HUES6 (cell line): ENCODE measurements at regions not wholly inside any gene's neighbourhood (a gene's known extent, or its start where the extent isn't known, plus 50 kb on each side); places are given as distances from the start of the nearest gene placed in this dataset.
"Not testable (repeated sequence)": the region's sequence is repeated elsewhere in the genome, so short reads cannot be mapped to it uniquely, and the experiment has no call there.

Experiments used
- H3K27ac ChIP-seq: 2 replicates; pipeline ENCODE4 v1.7.0; 2013; ENCODE audit warnings: low read depth, mild to moderate bottlenecking, low read length, inconsistent platforms
- H3K27me3 ChIP-seq: 2 replicates; pipeline ENCODE4 v1.6.1; 2013; ENCODE audit warnings: low read length; ENCODE audit not compliant: control insufficient read depth, insufficient read depth
- H3K36me3 ChIP-seq: 2 replicates; pipeline ENCODE4 v1.6.1; 2013; ENCODE audit warnings: low read length; ENCODE audit not compliant: control insufficient read depth, insufficient read depth
- H3K4me1 ChIP-seq: 2 replicates; pipeline ENCODE4 v1.6.1; 2013; ENCODE audit warnings: low read length; ENCODE audit not compliant: control insufficient read depth, insufficient read depth
- H3K4me3 ChIP-seq: 2 replicates; pipeline ENCODE4 v1.5.1; 2013; ENCODE audit warnings: low read depth, low read length
- H3K9ac ChIP-seq: one replicate; pipeline ENCODE4 v1.6.1; 2013; ENCODE audit warnings: mild to moderate bottlenecking, low read length
- H3K9me3 ChIP-seq: 2 replicates; pipeline ENCODE4 v1.6.1; 2013; ENCODE audit warnings: low read depth, low read length; ENCODE audit not compliant: control insufficient read depth, insufficient read depth

GRCh38 chr5:159514229-159514810 lies 184.0 kb upstream of the IL12B start:
- Histone ChIP-seq H3K36me3 (no peaks in the 10 kb centered on the region), H3K27me3 (no peaks in the 10 kb centered on the region), H3K4me1 (peaks cover 9% of the 10 kb centered on the region; the same call in 1 of the 2 replicates), H3K9ac (no peak overlapping the region), H3K9me3 (no peaks in the 10 kb centered on the region), H3K27ac (no peak overlapping the region), H3K4me3 (no peak overlapping the region)

DNA sequence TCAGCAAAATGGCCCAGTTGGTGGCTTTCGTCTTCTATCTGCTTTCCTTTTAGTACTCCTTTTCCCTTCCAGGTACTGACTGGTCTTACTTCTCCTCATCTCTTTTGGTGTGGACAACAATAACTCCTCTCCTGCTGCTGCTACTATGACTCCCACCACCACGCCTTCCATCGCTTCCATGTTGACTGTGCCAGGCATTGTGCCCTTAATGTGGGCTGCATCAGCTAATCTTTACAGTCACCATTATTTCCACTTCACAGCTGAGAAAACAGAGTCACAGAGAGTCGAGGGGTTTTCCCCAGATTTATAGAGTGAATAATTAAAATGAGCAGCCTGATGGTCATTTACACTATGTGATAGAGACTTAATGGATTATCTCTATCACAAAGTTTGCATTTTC lies 184.9 kb upstream of the IL12B start:
- no peaks in the 10 kb centered on the region for H3K27me3 ChIP-seq
- H3K9me3 ChIP-seq: no peaks in the 10 kb centered on the region
- H3K27ac ChIP-seq: no peak overlapping the region
- no peaks in the 10 kb centered on the region for H3K36me3 ChIP-seq
- H3K9ac ChIP-seq: no peak overlapping the region
- H3K4me1 ChIP-seq: peaks cover 4% of the 10 kb centered on the region; the same call in 1 of the 2 replicates
- H3K4me3 ChIP-seq: no peak overlapping the region

DNA sequence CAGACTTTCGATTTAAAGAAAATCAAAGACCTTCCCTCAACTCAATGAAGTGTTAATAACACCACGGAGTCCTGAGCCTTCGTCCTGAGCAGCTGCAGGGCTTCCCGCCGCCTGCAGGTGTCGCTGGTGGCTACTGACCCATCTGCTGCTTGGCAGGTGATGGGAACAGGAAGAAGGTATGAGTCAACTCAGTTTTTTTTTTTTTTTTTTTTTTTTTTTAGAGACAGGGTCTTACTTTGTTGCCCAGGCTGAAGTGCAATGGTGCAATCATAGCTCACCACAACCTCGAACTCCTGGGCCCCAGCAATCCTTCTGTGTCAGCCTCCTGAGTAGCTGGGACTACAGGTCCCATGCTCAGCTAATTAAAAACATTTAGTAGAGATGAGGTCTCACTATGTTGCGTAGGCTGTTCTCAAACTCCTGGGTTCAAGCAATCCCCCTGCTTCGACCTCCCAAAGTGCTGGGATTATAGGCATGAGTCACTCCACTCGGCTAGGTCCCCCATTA lies 185.7 kb upstream of the IL12B start:
- H3K9ac ChIP-seq: no peak overlapping the region
- H3K9me3 ChIP-seq: no peaks in the 10 kb centered on the region
- no peak overlapping the region for H3K27ac ChIP-seq
- no peaks in the 10 kb centered on the region for H3K27me3 ChIP-seq
- no peak overlapping the region for H3K4me3 ChIP-seq
- no peaks in the 10 kb centered on the region for H3K36me3 ChIP-seq
- H3K4me1 ChIP-seq: no peaks in the 10 kb centered on the region

DNA sequence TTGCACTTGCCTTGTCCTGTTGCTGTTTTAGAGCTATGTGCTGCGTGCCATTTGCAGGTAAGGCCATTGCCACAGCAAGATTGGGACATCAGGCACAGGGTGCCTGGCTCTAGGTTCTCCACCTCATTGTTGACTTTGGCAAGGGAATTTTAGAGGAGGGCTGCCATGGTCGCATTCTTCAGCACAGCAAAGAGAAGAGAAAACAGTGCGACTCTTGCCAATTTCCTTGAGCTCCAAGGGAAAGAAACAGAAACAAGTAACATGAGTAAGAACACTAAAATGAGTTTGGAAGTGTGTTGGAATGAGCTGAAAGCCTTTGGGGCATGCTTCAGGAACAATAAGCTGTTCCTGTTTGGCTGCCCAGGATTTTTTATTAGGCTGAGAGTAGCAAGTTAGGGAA lies 188.1 kb upstream of the IL12B start:
- Histone ChIP-seq H3K27me3 (no peaks in the 10 kb centered on the region), H3K9ac (no peak overlapping the region), H3K36me3 (no peaks in the 10 kb centered on the region), H3K9me3 (no peaks in the 10 kb centered on the region), H3K27ac (no peak overlapping the region), H3K4me3 (no peak overlapping the region), H3K4me1 (no peaks in the 10 kb centered on the region)

DNA sequence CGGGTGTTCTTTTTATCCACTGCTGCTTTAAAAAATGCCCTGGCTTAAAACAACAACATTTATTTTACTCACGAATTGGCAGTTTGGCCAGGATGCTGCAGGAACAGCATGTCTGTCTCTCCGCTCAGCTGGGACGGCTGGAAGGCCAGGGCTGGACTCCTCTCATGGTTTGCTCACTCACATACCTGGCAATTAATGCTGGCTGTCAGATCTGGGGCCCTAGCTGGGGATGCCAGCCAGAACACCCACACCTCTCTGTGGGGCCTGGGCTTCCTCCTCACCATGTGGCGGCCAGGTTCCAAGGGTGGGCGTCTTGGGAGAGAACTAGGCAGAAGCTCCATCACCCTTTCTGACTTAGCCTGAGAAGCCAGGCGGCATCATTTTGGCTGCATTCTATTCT lies 189.1 kb upstream of the IL12B start:
- Histone ChIP-seq H3K9me3 (no peaks in the 10 kb centered on the region), H3K9ac (no peak overlapping the region), H3K27ac (no peak overlapping the region), H3K4me1 (no peaks in the 10 kb centered on the region), H3K4me3 (no peak overlapping the region), H3K27me3 (no peaks in the 10 kb centered on the region), H3K36me3 (no peaks in the 10 kb centered on the region)

- no peaks in the 10 kb centered on the region for H3K36me3 ChIP-seq
- no peak overlapping the region for H3K4me3 ChIP-seq
- H3K27me3 ChIP-seq: no peaks in the 10 kb centered on the region
- H3K9me3 ChIP-seq: no peaks in the 10 kb centered on the region
- H3K4me1 ChIP-seq: no peaks in the 10 kb centered on the region
- H3K9ac ChIP-seq: no peak overlapping the region
- no peak overlapping the region for H3K27ac ChIP-seq
Measured at GRCh38 chr5:159522841-159523240, 192.6 kb upstream of the IL12B start.

GRCh38 chr5:159524279-159524678 lies 194.0 kb upstream of the IL12B start:
- not testable (repeated sequence) for H3K4me3 ChIP-seq, H3K27ac ChIP-seq, H3K4me1 ChIP-seq, H3K9me3 ChIP-seq, H3K27me3 ChIP-seq, H3K36me3 ChIP-seq, H3K9ac ChIP-seq

DNA sequence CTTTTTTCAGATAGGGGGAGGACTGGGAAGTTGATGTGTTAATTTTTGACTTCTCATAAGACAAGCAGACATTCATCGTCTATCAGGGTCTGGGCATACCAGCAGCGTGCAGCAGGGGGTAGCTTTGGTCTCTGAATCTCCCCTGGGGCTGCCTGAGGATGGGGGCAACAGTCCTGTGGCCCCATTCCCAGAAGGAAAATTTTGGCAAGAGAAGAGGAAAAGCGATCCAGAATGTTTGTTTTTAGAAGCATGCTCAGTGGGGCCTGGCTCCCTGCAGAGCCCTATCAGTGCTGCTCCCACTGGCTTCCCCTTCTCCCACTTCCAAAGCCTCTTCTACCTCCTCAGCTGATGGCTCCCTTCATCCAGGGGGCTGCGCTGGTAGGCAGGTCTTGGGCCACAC lies 194.8 kb upstream of the IL12B start:
- Histone ChIP-seq H3K4me1 (no peaks in the 10 kb centered on the region), H3K36me3 (no peaks in the 10 kb centered on the region), H3K27me3 (no peaks in the 10 kb centered on the region), H3K4me3 (no peak overlapping the region), H3K9me3 (no peaks in the 10 kb centered on the region), H3K27ac (no peak overlapping the region), H3K9ac (no peak overlapping the region)

DNA sequence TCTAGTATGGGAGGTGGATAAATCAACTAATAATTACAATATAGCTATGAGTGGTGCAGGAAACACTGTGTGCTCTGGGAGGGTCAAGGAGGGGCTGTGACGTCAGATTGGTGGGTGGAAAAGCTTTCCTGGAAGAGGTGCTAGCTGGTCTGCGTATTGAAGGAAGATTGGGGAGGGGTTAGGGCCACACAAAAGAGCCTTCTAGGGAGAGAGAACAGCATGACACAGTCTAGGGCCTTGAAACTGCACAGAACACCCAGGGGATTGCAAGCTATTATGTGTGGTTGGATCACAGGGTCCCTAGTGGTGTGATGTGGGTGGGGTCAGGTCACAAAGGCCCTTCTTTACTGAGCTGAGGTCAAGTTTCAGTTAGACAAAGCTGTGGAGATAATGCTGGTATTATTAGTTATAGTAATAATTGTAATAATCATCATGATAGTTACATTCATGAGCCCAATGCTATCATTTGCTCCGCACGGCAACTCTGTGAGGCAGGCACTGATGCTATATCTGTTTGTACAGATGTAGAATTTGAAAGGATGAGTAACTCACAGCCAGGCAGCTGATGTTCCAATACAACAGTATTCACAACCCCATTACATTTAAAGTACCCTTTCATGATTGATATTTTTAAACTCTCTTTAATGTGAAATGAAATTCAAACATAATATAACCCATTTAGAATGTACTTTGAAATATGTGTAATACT lies 197.4 kb upstream of the IL12B start:
- Histone ChIP-seq H3K27ac (no peak overlapping the region), H3K9ac (no peak overlapping the region), H3K36me3 (no peaks in the 10 kb centered on the region), H3K27me3 (no peaks in the 10 kb centered on the region), H3K4me1 (no peaks in the 10 kb centered on the region), H3K4me3 (no peak overlapping the region), H3K9me3 (no peaks in the 10 kb centered on the region)

GRCh38 chr5:159531554-159532105 lies 201.3 kb upstream of the IL12B start:
- Histone ChIP-seq H3K36me3 (no peaks in the 10 kb centered on the region), H3K9ac (no peak overlapping the region), H3K4me1 (no peaks in the 10 kb centered on the region), H3K9me3 (peaks cover 9% of the 10 kb centered on the region), H3K27me3 (no peaks in the 10 kb centered on the region), H3K27ac (no peak overlapping the region), H3K4me3 (no peak overlapping the region)

DNA sequence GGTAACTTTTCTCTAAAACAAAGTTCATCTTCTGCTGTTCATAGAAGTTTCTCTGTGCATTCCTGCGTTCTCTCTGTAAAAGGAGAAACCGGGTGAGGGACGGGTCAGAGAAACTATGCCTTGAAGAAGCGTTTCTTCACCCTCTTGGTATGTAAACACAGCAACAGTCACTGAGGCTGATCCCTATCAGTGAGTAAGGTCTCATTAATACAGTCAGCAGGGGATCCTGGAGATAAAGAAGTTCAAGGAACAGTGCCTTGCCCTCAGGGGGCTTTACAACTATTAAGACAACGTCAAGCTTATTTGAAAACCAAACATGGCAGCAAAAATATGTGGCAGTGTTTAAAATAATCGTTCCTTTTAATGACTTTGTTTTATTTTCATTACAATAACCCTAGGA lies 202.9 kb upstream of the IL12B start:
- Histone ChIP-seq H3K27me3 (no peaks in the 10 kb centered on the region), H3K9ac (no peak overlapping the region), H3K4me3 (no peak overlapping the region), H3K9me3 (peaks cover 9% of the 10 kb centered on the region), H3K36me3 (no peaks in the 10 kb centered on the region), H3K27ac (no peak overlapping the region), H3K4me1 (no peaks in the 10 kb centered on the region)
